Choroid plexus epithelial cell (primary cell): ENCODE measurements at regions not wholly inside any gene's neighbourhood (a gene's known extent, or its start where the extent isn't known, plus 50 kb on each side); places are given as distances from the start of the nearest gene placed in this dataset.

ENCODE experiments used
- DNase-seq: peaks from one replicate; pipeline ENCODE4 v3.0.0-alpha.2; 2010; ENCODE audit warnings: low read depth
- H3K4me3 ChIP-seq: 2 replicates; pipeline ENCODE4 v1.5.1; 2011; ENCODE audit warnings: low read depth, mild to moderate bottlenecking, control low read depth, low read length, moderate library complexity
- CTCF ChIP-seq: conservative IDR thresholded peaks from 2 replicates; pipeline ENCODE4 v1.5.1; 2011; ENCODE audit warnings: low read depth, mild to moderate bottlenecking, control low read depth, inconsistent platforms, low read length, moderate library complexity

GRCh38 chr13:107516517-107516916 lies 698.8 kb downstream of the LIG4 start:
- TF ChIP-seq CTCF = no peak
- DNase-seq = no peak
- H3K4me3 ChIP-seq = no peak overlapping the region

GRCh38 chr13:107512551-107512950 lies 702.8 kb downstream of the LIG4 start:
- no peak overlapping the region for H3K4me3 ChIP-seq
- TF ChIP-seq CTCF = no peak
- DNase-seq = no peak

- no peak for TF ChIP-seq CTCF
- no peak overlapping the region for H3K4me3 ChIP-seq
- no peak for DNase-seq
These were observed 717.7 kb downstream of the LIG4 start for GRCh38 chr13:107497661-107498060.

GRCh38 chr13:107493266-107493665 lies 722.1 kb downstream of the LIG4 start:
- no peak for DNase-seq
- H3K4me3 ChIP-seq = no peak overlapping the region
- no peak for TF ChIP-seq CTCF

GRCh38 chr13:107482688-107483087 lies 732.6 kb downstream of the LIG4 start:
- no peak for DNase-seq
- no peak for TF ChIP-seq CTCF
- H3K4me3 ChIP-seq = no peak overlapping the region

GRCh38 chr13:107480130-107480529 lies 735.2 kb downstream of the LIG4 start:
- no peak overlapping the region for H3K4me3 ChIP-seq
- DNase-seq = no peak
- TF ChIP-seq CTCF = no peak

GRCh38 chr13:107477772-107478379 lies 737.5 kb downstream of the LIG4 start:
- TF ChIP-seq CTCF = no peak
- no peak for DNase-seq
- H3K4me3 ChIP-seq = no peak overlapping the region
